Cardiac muscle cell (in vitro differentiated cells and primary cell): ENCODE measurements at regions not wholly inside any gene's neighbourhood (a gene's known extent, or its start where the extent isn't known, plus 50 kb on each side); places are given as distances from the start of the nearest gene placed in this dataset.

Source experiments
- DNase-seq, 2 donors: peaks; one replicate each; pipeline versions ENCODE4 v3.0.0 to v3.0.0-alpha.2; 2010 to 2017; ENCODE audit warnings: low read depth in 1 of 2, low spot score in 1 of 2
- H3K27ac ChIP-seq: fragments of 200-600 bp; sonication (generic); 2 replicates; pipeline ENCODE4 v1.5.1; 2016
- H3K27me3 ChIP-seq: fragments of 200-600 bp; sonication (generic); 2 replicates; pipeline ENCODE4 v1.6.0; 2016; ENCODE audit warnings: control low read depth
- H3K36me3 ChIP-seq: fragments of 200-600 bp; sonication (generic); 2 replicates; pipeline ENCODE4 v1.5.1; 2016; ENCODE audit warnings: control low read depth
- H3K4me1 ChIP-seq: fragments of 200-600 bp; sonication (generic); 2 replicates; pipeline ENCODE4 v1.8.1; 2017; ENCODE audit warnings: low read depth, mild to moderate bottlenecking, mixed run types
- H3K4me3 ChIP-seq: fragments of 200-600 bp; sonication (generic); 2 replicates; pipeline ENCODE4 v1.5.1; 2016; ENCODE audit warnings: mild to moderate bottlenecking
- H3K9me3 ChIP-seq: fragments of 200-600 bp; sonication (generic); 2 replicates; pipeline ENCODE4 v1.5.1; 2017; ENCODE audit warnings: low read depth, mild to moderate bottlenecking, control low read depth
- TF ChIP-seq, protein P1 (sequence below): IDR thresholded peaks from 2 replicates; pipeline ENCODE4 v1.5.1; 2012; ENCODE audit warnings: low read depth, mild to moderate bottlenecking, low read length

- TF ChIP-seq, protein P1, sequence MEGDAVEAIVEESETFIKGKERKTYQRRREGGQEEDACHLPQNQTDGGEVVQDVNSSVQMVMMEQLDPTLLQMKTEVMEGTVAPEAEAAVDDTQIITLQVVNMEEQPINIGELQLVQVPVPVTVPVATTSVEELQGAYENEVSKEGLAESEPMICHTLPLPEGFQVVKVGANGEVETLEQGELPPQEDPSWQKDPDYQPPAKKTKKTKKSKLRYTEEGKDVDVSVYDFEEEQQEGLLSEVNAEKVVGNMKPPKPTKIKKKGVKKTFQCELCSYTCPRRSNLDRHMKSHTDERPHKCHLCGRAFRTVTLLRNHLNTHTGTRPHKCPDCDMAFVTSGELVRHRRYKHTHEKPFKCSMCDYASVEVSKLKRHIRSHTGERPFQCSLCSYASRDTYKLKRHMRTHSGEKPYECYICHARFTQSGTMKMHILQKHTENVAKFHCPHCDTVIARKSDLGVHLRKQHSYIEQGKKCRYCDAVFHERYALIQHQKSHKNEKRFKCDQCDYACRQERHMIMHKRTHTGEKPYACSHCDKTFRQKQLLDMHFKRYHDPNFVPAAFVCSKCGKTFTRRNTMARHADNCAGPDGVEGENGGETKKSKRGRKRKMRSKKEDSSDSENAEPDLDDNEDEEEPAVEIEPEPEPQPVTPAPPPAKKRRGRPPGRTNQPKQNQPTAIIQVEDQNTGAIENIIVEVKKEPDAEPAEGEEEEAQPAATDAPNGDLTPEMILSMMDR: no peak
- Histone ChIP-seq H3K27ac (no peak overlapping the region), H3K9me3 (no peaks in the 10 kb centered on the region), H3K36me3 (no peaks in the 10 kb centered on the region), H3K4me1 (no peaks in the 10 kb centered on the region), H3K27me3 (peaks cover 16% of the 10 kb centered on the region), H3K4me3 (no peak overlapping the region)
- DNase-seq: no peak
Measured at GRCh38 chr10:6909905-6910560, 330.0 kb upstream of the PRKCQ start.

- Histone ChIP-seq H3K36me3 (no peaks in the 10 kb centered on the region), H3K4me1 (no peaks in the 10 kb centered on the region), H3K9me3 (no peaks in the 10 kb centered on the region), H3K27ac (no peak overlapping the region), H3K27me3 (no peaks in the 10 kb centered on the region), H3K4me3 (no peak overlapping the region)
- no peak for DNase-seq
- TF ChIP-seq, protein P1: no peak
Measured at GRCh38 chr10:6907877-6908530, 327.9 kb upstream of the PRKCQ start.

DNA sequence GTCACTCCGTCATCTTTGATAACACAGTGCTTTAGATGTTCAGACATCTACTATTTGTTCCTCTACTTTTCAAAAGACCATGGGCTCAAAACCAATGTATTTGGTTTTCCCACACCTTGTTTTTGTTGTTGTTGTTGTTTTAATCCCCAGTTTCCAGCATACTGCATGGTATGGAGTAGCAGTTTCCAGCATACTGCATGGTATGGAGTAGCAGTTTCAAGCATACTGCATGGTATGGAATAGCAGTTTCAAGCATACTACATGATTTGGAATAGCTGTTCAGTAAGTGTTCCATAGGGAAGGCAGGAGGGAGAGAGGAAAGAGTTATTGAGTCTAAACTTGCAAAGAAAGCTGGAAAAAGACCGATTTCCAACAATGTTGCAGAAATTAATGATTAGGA is 314.3 kb upstream of the PRKCQ start:
- H3K27me3 ChIP-seq: no peaks in the 10 kb centered on the region
- H3K27ac ChIP-seq: no peak overlapping the region
- no peaks in the 10 kb centered on the region for H3K36me3 ChIP-seq
- TF ChIP-seq, protein P1: no peak
- H3K4me1 ChIP-seq: no peaks in the 10 kb centered on the region
- no peaks in the 10 kb centered on the region for H3K9me3 ChIP-seq
- no peak for DNase-seq
- H3K4me3 ChIP-seq: no peak overlapping the region

DNA sequence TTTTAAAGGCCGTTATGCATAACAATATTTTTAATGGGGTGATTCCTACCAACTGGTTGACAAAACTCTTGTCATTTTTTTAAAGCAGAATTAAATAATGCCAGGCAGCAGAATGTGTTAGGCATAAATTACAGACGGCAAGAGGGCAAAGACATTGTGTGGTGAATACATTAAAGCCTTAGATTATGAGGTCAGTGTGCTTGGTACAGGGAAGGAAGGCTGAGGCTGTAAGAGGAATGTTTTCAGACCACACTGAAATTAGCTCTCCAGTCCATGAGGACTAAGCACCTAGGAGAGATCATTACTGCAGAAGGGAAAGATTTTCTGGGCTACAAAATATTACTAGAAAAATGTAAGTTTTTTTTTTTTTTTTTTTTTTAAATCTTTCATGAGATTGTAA is 312.8 kb upstream of the PRKCQ start:
- H3K36me3 ChIP-seq: no peaks in the 10 kb centered on the region
- no peak overlapping the region for H3K27ac ChIP-seq
- no peak overlapping the region for H3K4me3 ChIP-seq

DNA sequence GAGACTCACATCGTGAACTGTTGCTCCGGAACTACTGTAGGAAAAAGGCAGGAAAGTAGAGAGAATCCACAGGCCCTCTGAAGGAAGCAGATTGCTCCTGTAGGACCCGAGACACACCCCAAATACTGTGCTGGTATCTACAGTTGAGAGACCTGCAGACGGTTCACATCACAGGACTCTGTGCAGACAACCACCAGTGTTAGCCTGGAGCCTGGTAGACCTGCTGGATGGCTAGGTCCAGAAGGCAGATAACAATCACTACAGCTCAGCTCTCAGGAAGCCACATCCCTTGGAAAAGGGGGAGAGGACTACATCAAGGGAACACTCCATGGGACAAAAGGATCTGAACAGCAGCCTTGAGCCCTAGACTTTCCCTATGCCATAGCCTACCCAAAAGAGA is 311.8 kb upstream of the PRKCQ start:
- Histone ChIP-seq H3K27me3 (no peaks in the 10 kb centered on the region), H3K27ac (no peak overlapping the region), H3K36me3 (no peaks in the 10 kb centered on the region), H3K4me1 (no peaks in the 10 kb centered on the region), H3K9me3 (no peaks in the 10 kb centered on the region), H3K4me3 (no peak overlapping the region)
- TF ChIP-seq, protein P1: no peak
- DNase-seq: no peak

More for the DNA sequence above, 312.8 kb upstream of the PRKCQ start:
- Histone ChIP-seq H3K4me1 (no peaks in the 10 kb centered on the region), H3K27me3 (no peaks in the 10 kb centered on the region), H3K9me3 (no peaks in the 10 kb centered on the region)
- TF ChIP-seq, protein P1: no peak
- DNase-seq: no peak
